Brain microvascular endothelial cell (primary cell): ENCODE measurements at regions not wholly inside any gene's neighbourhood (a gene's known extent, or its start where the extent isn't known, plus 50 kb on each side); places are given as distances from the start of the nearest gene placed in this dataset.

Experiments
- DNase-seq: peaks from one replicate; pipeline ENCODE4 v3.0.0-alpha.2; 2020
- H3K27ac ChIP-seq: fragments of 250-450 bp; sonication (Bioruptor Pico); 2 replicates; pipeline ENCODE4 v1.5.1; 2020; ENCODE audit warnings: mild to moderate bottlenecking, moderate library complexity
- H3K27me3 ChIP-seq: fragments of 250-450 bp; sonication (Bioruptor Pico); replicated peaks from 2 replicates; pipeline ENCODE4 v1.5.1; 2020; ENCODE audit warnings: mild to moderate bottlenecking
- H3K36me3 ChIP-seq: fragments of 250-450 bp; sonication (Bioruptor Pico); replicated peaks from 2 replicates; pipeline ENCODE4 v1.5.1; 2020; ENCODE audit warnings: mild to moderate bottlenecking
- H3K4me3 ChIP-seq: 2 replicates; pipeline ENCODE4 v1.5.1; 2011; ENCODE audit warnings: low read depth, mild to moderate bottlenecking, control low read depth, low read length, moderate library complexity
- CTCF ChIP-seq: IDR thresholded peaks from 2 replicates; pipeline ENCODE4 v1.5.1; 2011; ENCODE audit warnings: low read depth, mild to moderate bottlenecking, moderate library complexity, low read length, control low read depth, inconsistent platforms; ENCODE audit errors: missing control alignments
- in situ Hi-C: cut with HindIII; loops from 2 replicates; pipeline ENCODE4 v1.10.0; 2017; ENCODE audit warnings: low sequenced_read_pairs, low pct_ligation_motif_present

- Histone ChIP-seq H3K27me3 (no peaks in the 10 kb centered on the region), H3K4me3 (no peak overlapping the region), H3K27ac (no peak overlapping the region), H3K36me3 (no peaks in the 10 kb centered on the region)
- no peak for TF ChIP-seq CTCF
- in situ Hi-C loops, result no loop called here
- no peak for DNase-seq
Observed at GRCh38 chr10:32174349-32174893, 118.2 kb upstream of the KIF5B start.

GRCh38 chr10:32171204-32171603 is 115.0 kb upstream of the KIF5B start:
- DNase-seq, result no peak
- H3K4me3 ChIP-seq, result no peak overlapping the region
- no peak for TF ChIP-seq CTCF
- in situ Hi-C loops, result no loop called here
- H3K27ac ChIP-seq, result no peak overlapping the region
- no peaks in the 10 kb centered on the region for H3K27me3 ChIP-seq
- no peaks in the 10 kb centered on the region for H3K36me3 ChIP-seq

- no peak for DNase-seq
- in situ Hi-C loops, result no loop called here
- no peaks in the 10 kb centered on the region for H3K27me3 ChIP-seq
- H3K36me3 ChIP-seq, result no peaks in the 10 kb centered on the region
- no peak for TF ChIP-seq CTCF
- no peak overlapping the region for H3K27ac ChIP-seq
- no peak overlapping the region for H3K4me3 ChIP-seq
Observed at GRCh38 chr10:32169556-32169955, 113.3 kb upstream of the KIF5B start.

- no peak for DNase-seq
- Histone ChIP-seq H3K27me3 (no peaks in the 10 kb centered on the region), H3K36me3 (no peaks in the 10 kb centered on the region), H3K27ac (no peak overlapping the region), H3K4me3 (no peak overlapping the region)
- in situ Hi-C loops, result no loop called here
- no peak for TF ChIP-seq CTCF
Observed at GRCh38 chr10:32167450-32167849, 111.2 kb upstream of the KIF5B start.

GRCh38 chr10:32166365-32166764 is 110.1 kb upstream of the KIF5B start:
- TF ChIP-seq CTCF, result no peak
- Histone ChIP-seq H3K36me3 (no peaks in the 10 kb centered on the region), H3K27me3 (no peaks in the 10 kb centered on the region), H3K4me3 (no peak overlapping the region), H3K27ac (no peak overlapping the region)
- no peak for DNase-seq
- in situ Hi-C loops, result no loop called here

- DNase-seq, result no peak
- Histone ChIP-seq H3K27me3 (no peaks in the 10 kb centered on the region), H3K36me3 (no peaks in the 10 kb centered on the region), H3K27ac (no peak overlapping the region), H3K4me3 (no peak overlapping the region)
- in situ Hi-C loops, result no loop called here
- no peak for TF ChIP-seq CTCF
Observed at GRCh38 chr10:32163762-32164148, 107.5 kb upstream of the KIF5B start.
